GM18505 (cell line): ENCODE measurements at regions not wholly inside any gene's neighbourhood (a gene's known extent, or its start where the extent isn't known, plus 50 kb on each side); places are given as distances from the start of the nearest gene placed in this dataset.

ENCODE experiments used
- ATAC-seq: cut with Tn5 transposase; IDR thresholded peaks from one replicate; pipeline ENCODE4 v1.9.1; 2021; ENCODE audit not compliant: unreplicated experiment
- POLR2A ChIP-seq: IDR thresholded peaks from 4 replicates; pipeline ENCODE4 v1.6.1; 2011; ENCODE audit warnings: borderline replicate concordance; ENCODE audit not compliant: insufficient read depth, insufficient read length; ENCODE audit errors: extremely low read depth

DNA sequence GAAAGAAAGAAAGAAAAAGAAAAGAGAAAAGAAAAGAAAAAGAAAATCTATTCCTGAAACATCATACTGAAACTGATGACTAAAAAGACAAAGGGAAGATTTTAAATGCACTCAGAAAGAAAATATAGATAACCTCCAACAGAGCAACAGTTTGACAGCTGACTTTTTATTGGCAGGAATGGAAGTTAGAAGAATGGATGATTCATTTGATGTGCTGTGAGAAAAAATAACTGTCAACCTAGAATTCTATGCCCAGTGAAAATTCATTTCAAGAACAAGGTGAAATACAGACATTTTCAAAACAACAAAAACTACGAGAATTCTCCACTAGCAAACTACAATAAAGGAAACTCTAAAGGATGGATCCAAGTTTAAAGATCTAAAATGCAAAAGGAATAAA is 50.5 kb upstream of the HSPA12A start:
- no peak for TF ChIP-seq POLR2A
- no peak for ATAC-seq

DNA sequence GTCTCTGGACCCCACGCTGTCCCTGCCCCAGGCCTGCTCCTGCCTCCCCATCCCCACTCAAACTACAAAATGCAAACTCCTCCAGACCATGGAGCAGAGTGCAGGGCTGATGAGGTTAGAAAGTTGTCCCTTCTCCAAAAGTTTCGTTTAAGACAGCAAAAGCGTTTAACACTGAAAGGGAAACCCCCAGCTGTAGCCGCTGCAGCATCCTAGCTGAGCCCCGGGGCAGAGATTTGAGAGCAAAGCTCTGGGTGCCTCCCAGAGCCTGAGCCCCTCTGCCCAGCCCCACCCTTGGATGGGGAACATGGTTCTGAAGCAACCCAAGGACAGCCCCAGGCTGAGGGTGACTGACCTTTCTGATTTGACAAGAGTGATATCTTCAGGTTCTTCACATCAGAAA is 52.8 kb upstream of the ENO4 start:
- no peak for ATAC-seq
- TF ChIP-seq POLR2A = no peak

DNA sequence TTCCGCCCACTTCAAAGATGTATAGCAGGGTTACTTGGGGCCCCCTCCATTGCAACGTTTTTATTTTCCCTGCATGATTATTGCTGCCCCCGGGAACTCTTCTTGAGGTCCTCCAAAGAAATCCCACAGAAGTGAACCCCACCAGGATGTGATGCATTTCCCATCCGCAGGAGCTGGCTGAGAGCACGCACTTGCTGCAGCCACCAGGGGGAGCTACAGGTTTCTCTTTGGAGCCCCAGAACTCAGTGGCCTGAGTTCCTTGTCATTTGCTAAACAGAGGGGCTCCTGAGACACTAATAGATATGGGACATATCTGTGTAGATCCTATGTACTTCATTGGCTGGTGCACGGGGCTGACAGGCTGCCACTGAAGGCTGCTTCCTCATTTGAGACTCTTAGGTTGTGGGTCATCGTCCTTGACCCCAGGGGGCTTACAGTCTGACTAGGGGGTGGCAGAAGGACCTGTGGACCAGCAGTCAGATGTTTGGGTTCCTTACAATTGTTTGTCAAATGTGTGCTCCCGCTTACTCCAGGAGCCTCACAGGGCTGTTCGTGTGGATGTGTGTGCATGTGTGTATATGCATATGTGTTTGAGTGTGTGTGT is 52.3 kb upstream of the ENO4 start:
- peak; percentile 84 for ATAC-seq
- no peak for TF ChIP-seq POLR2A

DNA sequence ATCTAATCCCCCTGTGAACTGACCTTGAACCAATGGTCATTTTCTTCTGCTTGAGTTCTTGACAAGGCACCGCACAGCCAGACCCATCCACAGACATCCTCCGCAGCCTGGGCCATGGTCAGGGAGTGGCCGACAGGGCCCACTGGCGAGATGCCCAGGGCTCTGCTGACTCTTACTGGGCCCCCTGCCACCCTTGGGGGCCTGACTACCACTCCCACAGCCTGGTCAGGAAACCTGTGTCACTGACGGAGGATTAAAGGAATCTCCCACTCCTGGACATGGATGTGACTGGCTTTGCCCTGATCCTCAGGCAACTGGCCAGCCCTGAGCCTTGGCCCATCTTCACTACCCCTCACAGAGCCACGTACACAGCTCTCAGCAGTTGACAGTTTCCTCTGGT is 50.4 kb upstream of the ENO4 start:
- ATAC-seq = no peak
- TF ChIP-seq POLR2A = no peak
